ENCODE measurements at regions not wholly inside any gene's neighbourhood (a gene's known extent, or its start where the extent isn't known, plus 50 kb on each side); places are given as distances from the start of the nearest gene placed in this dataset.
"Not testable (repeated sequence)": the region's sequence is repeated elsewhere in the genome, so short reads cannot be mapped to it uniquely, and the experiment has no call there.

DNA sequence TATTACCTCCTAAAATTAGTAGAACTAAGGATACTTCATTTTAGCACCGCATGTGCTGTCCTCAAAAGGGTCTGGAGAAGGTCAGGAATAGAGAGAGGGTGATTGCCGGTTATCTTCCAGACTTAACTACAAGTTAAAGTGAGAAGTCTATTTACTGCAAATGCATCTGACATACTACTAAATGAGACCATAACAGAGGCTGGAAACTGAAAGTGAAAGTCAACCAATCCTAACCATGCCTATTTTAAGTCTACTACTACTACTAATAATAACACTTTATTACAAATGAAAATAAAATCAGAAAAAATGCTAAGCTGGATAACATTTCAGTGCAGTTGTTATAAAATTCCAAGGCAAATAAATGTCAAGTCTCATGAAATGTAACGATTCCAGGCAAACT, 244.7 kb downstream of the KIF20B start:
- no peak for DNase-seq (ENCODE audit: low read depth in 2 of 2)

DNA sequence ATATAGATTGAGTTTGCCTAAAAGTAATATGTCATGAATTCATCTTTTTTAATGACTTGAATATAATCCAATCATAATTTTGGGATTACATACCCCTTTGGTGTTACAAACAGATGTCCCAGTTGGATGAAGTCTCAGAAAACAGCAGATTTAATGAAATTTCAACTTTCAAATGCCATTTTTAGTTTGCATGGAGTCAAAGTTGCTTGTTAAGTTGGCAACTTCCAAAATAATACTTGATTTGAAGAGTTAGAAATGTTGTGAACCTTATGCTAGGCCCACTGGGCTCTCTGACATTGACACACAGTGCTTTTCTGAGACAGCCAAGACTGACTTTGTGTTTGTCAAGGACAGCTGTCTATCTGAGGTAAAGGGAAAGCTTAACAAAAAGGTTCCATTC, 248.1 kb downstream of the KIF20B start:
- DNase-seq (ENCODE audit: low read depth in 2 of 2), result no peak

- no peak for DNase-seq (ENCODE audit: low read depth in 2 of 2)
Observed at GRCh38 chr10:89952325-89952724, 250.9 kb downstream of the KIF20B start.

DNA sequence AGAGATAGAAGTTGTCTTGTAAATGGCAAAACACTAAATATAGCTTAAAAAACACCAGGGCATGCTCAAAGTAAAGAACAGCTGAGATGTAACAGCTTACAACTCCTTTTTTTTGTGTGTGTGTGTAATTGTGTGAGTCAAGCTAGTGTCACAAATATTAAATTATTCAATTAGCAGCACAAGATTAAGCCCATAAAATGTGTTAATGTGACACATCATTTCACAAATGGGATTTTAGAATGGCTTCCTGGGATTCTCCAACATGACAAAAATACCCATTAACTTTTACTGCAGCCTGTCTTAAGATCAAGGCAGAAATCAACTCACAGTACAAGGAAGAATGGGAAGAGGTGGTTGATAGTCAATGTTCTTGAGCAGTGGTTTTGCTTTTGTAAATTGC, 251.4 kb downstream of the KIF20B start:
- no peak for DNase-seq (ENCODE audit: low read depth in 2 of 2)

DNA sequence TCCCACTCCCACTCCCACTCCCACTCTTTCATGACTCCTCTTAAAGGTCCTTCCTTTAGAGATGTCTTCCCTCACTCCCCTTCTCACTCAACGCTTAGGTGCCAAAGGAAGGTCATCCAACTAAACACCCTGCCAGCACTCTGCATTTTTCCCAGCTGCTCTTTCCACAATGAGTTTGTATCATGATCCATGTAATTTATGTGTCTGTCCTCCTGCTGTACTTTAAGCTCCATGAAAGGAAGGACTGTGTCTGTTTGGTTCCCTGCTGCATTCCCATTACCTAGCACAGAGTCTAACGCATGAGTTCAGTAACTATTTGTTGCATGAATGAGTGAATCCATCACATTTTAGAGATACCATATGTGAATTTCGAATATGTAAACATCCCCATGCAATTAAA, 252.7 kb downstream of the KIF20B start:
- DNase-seq (ENCODE audit: low read depth in 2 of 2), result no peak

- no peak for DNase-seq (ENCODE audit: low read depth in 2 of 2)
Observed at GRCh38 chr10:89954787-89955566, 253.6 kb downstream of the KIF20B start.

- DNase-seq (ENCODE audit: low read depth in 2 of 2), result no peak
Observed at GRCh38 chr10:89959433-89960110, 258.2 kb downstream of the KIF20B start.

DNA sequence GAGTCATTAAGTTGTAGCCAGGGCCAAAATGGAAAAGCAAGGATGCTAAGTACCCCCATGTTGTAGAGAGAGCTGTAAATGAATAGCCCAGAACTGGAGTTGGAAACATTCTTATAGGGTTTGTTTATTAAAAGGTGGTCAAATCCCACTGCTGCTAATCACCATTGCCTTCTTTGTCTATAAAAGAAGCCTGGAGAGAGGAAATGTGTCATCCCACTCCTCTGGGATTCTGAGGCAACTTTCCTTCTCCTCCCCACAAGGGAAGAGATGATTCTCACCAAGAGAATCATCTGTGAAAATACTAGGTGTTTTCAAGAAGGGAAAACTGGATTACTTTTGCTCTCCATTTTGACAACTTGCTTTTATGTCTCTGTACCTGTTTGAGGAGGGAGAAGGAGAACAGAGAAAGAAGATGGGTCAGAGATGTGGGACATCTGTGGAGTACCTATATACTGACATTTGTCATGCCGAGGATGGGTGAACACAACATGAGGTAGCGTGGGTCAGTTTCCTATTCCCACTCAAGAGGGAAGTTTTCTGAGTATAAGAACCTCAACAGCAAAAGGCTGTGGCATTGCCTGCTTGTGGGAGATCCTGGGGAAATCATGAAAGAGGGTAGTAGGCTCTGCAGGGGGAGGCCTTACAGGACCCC, 262.2 kb downstream of the KIF20B start:
- DNase-seq (ENCODE audit: low read depth in 2 of 2), result no peak

GRCh38 chr10:89966211-89966610, 264.8 kb downstream of the KIF20B start:
- DNase-seq (ENCODE audit: low read depth in 2 of 2), result no peak

- no peak for DNase-seq (ENCODE audit: low read depth in 2 of 2)
Observed at GRCh38 chr10:89973326-89973725, 271.9 kb downstream of the KIF20B start.

DNA sequence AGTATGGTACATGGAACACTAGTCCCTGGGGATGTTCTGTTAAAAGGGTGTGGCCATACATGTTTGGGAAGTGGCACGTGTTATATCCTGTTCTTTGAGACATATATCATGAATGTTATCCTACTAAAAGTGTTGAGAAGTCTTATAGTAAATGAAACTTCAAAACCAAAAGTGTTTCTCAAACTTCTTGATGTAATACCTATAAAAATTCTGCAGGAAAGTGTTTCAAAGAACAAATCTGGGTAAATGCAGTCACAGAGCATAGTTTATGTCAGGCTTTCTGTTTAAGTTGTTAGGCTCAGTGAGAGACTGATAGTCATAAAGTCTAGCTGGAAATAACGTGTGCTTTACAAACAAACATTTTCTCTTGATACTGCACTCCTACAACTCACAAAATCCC, 273.7 kb downstream of the KIF20B start:
- no peak for DNase-seq (ENCODE audit: low read depth in 2 of 2)

- no peak for DNase-seq (ENCODE audit: low read depth in 2 of 2)
Observed at GRCh38 chr10:89975771-89976170, 274.4 kb downstream of the KIF20B start.

- no peak for DNase-seq (ENCODE audit: low read depth in 2 of 2)
Observed at GRCh38 chr10:89978081-89978480, 276.7 kb downstream of the KIF20B start.

GRCh38 chr10:89979726-89980125, 278.3 kb downstream of the KIF20B start:
- no peak for DNase-seq (ENCODE audit: low read depth in 2 of 2)

- DNase-seq (ENCODE audit: low read depth in 2 of 2), result no peak
Observed at GRCh38 chr10:89980166-89980565, 278.8 kb downstream of the KIF20B start.

- DNase-seq (ENCODE audit: low read depth in 2 of 2), result no peak
Observed at GRCh38 chr10:89981891-89982290, 280.5 kb downstream of the KIF20B start.

DNA sequence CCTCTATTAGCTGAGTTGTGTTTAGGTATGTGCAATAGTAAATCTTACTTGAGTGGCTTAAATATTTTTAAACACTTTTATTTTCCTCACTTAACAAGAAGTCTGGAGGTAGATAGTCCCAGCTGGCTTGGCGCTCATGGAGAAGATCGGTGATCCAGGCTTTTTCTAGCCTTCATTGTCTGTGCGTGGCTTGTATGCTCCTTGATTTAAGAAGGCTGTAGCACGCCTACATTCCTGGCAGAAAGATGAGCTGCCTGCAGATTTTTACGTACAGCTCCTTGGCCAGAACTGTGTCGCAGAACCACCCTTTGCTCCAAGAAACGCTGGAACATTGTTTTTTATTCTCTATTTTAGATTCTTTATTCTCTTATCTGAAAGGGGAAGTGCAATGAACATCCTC, 284.1 kb downstream of the KIF20B start:
- no peak for DNase-seq (ENCODE audit: low read depth in 2 of 2)

GRCh38 chr10:89988361-89988760, 287.0 kb downstream of the KIF20B start:
- DNase-seq (ENCODE audit: low read depth in 2 of 2), result not testable (repeated sequence)

DNA sequence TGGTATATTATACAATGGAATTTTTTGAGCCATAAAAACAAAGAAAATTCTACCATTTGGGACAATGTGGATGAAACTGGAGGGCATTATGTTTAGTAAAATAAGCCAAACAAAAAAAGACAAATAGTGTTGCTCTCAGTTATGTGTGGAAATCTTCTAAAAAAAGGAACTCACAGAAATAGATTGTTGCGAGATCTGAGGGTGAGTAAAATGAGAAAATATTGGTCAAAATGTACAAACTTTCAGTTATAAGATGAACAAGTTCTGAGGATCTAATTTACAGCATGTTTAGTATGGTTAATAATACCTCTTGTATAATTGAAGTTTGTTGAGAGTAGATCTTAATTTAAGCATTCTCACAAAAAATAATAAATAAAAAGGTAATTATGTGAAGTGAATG, 291.2 kb downstream of the KIF20B start:
- no peak for DNase-seq (ENCODE audit: low read depth in 2 of 2)

- DNase-seq (ENCODE audit: low read depth in 2 of 2), result no peak
Observed at GRCh38 chr10:90007226-90007625, 305.8 kb downstream of the KIF20B start.

GRCh38 chr10:90011281-90011680, 309.9 kb downstream of the KIF20B start:
- not testable (repeated sequence) for DNase-seq (ENCODE audit: low read depth in 2 of 2)

DNA sequence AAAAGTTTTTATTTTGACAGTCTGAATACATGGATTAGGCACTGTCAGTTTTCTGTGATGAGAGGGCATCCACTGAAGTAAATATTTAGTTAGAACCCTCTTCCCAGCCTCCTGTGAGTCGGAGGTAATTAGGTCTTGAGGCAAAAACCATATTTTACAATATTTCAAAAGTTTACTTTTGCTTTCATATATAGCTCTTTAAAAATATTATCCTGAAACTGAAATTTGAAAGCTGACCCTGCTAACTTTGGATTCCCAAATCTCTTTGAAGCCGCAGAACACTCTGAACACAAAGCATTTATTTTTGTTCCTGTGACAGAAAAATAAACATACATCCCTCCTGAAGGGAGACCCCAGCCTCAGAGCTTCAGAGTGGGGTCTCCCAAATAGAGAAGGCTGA, 317.4 kb downstream of the KIF20B start:
- no peak for DNase-seq (ENCODE audit: low read depth in 2 of 2)

GRCh38 chr10:90020506-90020905, 319.1 kb downstream of the KIF20B start:
- DNase-seq (ENCODE audit: low read depth in 2 of 2), result no peak
